ENCODE measurements at regions not wholly inside any gene's neighbourhood (a gene's known extent, or its start where the extent isn't known, plus 50 kb on each side); places are given as distances from the start of the nearest gene placed in this dataset.
A peak's percentile ranks its signal among the peaks of the same experiment; 100 is the strongest.

DNA sequence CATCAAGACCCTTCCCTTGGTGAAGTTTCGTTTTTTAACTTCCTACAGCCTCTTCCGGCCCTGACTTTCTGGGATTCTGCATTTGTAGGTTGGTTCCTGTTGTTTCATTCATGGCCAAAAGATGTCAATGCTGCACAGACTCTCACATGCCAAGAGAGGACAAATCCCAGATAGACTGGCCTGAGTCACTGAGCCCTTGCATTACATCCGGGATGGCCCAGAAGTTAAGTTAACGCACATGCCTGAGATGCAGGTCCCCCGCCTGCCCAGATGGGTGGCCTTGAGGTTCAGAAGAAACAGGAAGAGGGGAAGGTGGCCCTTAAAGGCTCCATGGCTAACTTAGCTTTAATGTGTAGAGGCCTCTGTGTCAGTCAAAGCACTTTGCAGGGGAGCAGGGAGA lies 51.6 kb upstream of the SRGAP3 start:
- Histone ChIP-seq H3K4me3 (ENCODE audit: low read depth in 1 of 2, low read length in 2 of 2) (no peak overlapping the region), H3K4me1 (ENCODE audit: control insufficient read depth in 2 of 2, insufficient read depth in 2 of 2, low read length in 1 of 2) (peaks cover 3 to 4% of the 10 kb centered on the region in 2 donors)

DNA sequence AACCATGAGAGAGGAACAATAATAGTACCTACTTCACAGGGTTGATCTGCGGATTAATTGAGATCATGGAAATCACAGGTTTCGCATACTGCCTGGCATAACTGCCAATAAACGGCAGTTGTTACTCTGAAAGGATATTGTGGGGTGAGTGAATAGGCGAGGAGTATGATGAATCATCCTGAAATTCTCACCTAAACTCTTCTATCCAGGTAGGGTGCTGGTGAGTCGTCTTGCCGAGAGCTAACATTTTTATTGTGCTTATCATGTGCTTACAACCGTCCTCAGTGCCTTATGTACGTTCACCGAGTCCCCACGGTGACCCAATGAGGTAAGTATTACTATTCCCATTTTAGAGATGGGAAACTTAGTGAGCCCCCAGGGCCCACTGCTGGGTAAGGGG lies 52.4 kb upstream of the SRGAP3 start:
- Histone ChIP-seq H3K9me3 (ENCODE audit: control insufficient read depth in 2 of 2, insufficient read depth in 1 of 2, low read depth in 1 of 2, low read length in 1 of 2) (no peaks in the 10 kb centered on the region), H3K27ac (ENCODE audit: low read depth in 2 of 2, low read length in 1 of 2) (peak overlapping the region in 1 of 2 donors; percentile 66), H3K27me3 (ENCODE audit: control insufficient read depth in 1 of 2, insufficient read depth in 2 of 2, low read length in 2 of 2) (no peaks in the 10 kb centered on the region), H3K4me1 (ENCODE audit: control insufficient read depth in 2 of 2, insufficient read depth in 2 of 2, low read length in 1 of 2) (peaks cover 3 to 4% of the 10 kb centered on the region in 2 donors), H3K36me3 (ENCODE audit: control insufficient read depth in 2 of 2, insufficient read depth in 2 of 2, low read length in 1 of 2) (no peaks in the 10 kb centered on the region), H3K4me3 (ENCODE audit: low read depth in 1 of 2, low read length in 2 of 2) (peak overlapping the region in 1 of 2 donors; percentile 21)
- 44 to 51% methylated on average over 10 of the region's 10 CpGs for WGBS, 2 donors

More for the DNA sequence above, 51.6 kb upstream of the SRGAP3 start:
- H3K9me3 ChIP-seq (ENCODE audit: control insufficient read depth in 2 of 2, insufficient read depth in 1 of 2, low read depth in 1 of 2, low read length in 1 of 2): no peaks in the 10 kb centered on the region
- no peak overlapping the region for H3K27ac ChIP-seq (ENCODE audit: low read depth in 2 of 2, low read length in 1 of 2)
- WGBS, 2 donors: 79 to 87% methylated on average over 5 of the region's 5 CpGs
- no peaks in the 10 kb centered on the region for H3K36me3 ChIP-seq (ENCODE audit: control insufficient read depth in 2 of 2, insufficient read depth in 2 of 2, low read length in 1 of 2)
- H3K27me3 ChIP-seq (ENCODE audit: control insufficient read depth in 1 of 2, insufficient read depth in 2 of 2, low read length in 2 of 2): no peaks in the 10 kb centered on the region

DNA sequence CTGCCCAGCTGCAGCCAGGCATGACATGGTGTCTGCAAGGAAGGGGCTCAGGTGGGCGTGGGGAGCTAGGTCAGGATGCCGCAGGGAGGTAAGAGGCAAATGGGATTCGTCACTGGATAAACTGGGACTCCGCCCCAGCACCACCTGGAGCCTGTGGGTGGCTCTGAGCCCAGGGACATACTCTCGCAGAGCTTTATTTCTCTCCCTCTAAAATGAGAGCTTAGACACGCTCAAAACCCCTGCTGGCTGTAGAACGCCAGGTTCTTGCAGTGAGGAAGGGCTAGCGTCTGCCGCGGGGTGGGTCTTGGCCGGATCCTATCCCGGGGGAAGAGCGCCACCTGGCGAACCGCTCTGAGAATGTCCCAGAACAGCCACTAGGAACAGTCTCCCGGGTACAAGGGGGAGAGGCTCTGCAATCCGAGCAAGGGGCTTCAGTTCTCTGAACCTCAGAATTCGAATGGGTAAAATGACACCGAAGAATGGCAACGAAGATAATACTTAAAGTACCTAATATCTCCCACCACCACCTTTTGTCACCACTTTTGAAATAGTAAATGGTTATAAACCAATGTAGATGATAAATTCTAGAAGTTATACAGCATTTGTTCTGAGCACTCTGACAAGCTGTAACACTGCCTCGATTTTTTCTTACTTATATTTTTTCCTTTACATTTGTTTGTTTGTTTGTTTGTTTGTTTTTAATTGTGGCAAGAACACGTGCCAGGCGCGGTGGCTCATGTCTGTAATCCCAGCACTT lies 53.2 kb upstream of the SRGAP3 start:
- WGBS, 2 donors: 14 to 15% methylated on average over 24 of the region's 24 CpGs
- peak overlapping the region in 1 of 2 donors; percentile 66 for H3K27ac ChIP-seq (ENCODE audit: low read depth in 2 of 2, low read length in 1 of 2)
- peaks cover 3 to 4% of the 10 kb centered on the region in 2 donors for H3K4me1 ChIP-seq (ENCODE audit: control insufficient read depth in 2 of 2, insufficient read depth in 2 of 2, low read length in 1 of 2)
- H3K9me3 ChIP-seq (ENCODE audit: control insufficient read depth in 2 of 2, insufficient read depth in 1 of 2, low read depth in 1 of 2, low read length in 1 of 2): no peaks in the 10 kb centered on the region
- H3K4me3 ChIP-seq (ENCODE audit: low read depth in 1 of 2, low read length in 2 of 2): peak overlapping the region; percentile 21
- no peaks in the 10 kb centered on the region for H3K36me3 ChIP-seq (ENCODE audit: control insufficient read depth in 2 of 2, insufficient read depth in 2 of 2, low read length in 1 of 2)
- no peaks in the 10 kb centered on the region for H3K27me3 ChIP-seq (ENCODE audit: control insufficient read depth in 1 of 2, insufficient read depth in 2 of 2, low read length in 2 of 2)

DNA sequence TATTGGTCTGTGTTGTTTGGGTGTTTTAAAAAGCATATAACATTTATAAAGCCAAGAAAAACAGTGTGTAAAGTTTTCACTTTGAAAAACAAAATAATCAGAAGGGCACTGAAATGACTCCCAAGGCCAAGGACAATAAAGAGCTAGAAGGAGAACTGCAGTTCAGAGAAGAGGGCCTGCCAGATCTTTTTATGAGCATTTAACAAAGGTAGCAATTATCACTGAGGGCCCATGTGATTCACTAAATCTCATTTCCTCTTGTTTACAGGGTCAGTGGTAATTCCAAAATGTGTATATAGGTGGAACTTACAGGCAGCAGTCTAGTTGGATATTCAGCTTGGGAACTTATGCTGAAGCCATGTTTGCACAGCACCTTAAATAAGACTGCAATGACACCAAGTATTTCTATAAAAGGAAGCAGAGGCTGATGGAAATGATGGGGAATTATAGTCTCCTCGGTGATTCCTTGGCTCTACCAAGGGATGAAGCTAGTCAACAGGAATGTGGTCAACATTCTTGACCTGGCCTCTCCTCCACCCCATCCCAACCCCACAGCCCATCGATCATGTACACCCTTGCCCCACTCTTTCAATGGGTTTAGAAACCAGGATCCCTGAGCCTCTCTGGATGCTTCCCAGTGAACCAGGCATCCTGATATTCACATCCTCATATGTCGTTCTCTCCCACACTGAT lies 54.4 kb upstream of the THUMPD3 start:
- H3K27ac ChIP-seq (ENCODE audit: low read depth in 2 of 2, low read length in 1 of 2): no peak overlapping the region
- H3K36me3 ChIP-seq (ENCODE audit: control insufficient read depth in 2 of 2, insufficient read depth in 2 of 2, low read length in 1 of 2): no peaks in the 10 kb centered on the region
- no peaks in the 10 kb centered on the region for H3K27me3 ChIP-seq (ENCODE audit: control insufficient read depth in 1 of 2, insufficient read depth in 2 of 2, low read length in 2 of 2)
- 76 to 77% methylated on average over 3 of the region's 3 CpGs for WGBS, 2 donors
- no peak overlapping the region for H3K4me3 ChIP-seq (ENCODE audit: low read depth in 1 of 2, low read length in 2 of 2)
- no peaks in the 10 kb centered on the region for H3K9me3 ChIP-seq (ENCODE audit: control insufficient read depth in 2 of 2, insufficient read depth in 1 of 2, low read depth in 1 of 2, low read length in 1 of 2)
- H3K4me1 ChIP-seq (ENCODE audit: control insufficient read depth in 2 of 2, insufficient read depth in 2 of 2, low read length in 1 of 2): no peaks in the 10 kb centered on the region

DNA sequence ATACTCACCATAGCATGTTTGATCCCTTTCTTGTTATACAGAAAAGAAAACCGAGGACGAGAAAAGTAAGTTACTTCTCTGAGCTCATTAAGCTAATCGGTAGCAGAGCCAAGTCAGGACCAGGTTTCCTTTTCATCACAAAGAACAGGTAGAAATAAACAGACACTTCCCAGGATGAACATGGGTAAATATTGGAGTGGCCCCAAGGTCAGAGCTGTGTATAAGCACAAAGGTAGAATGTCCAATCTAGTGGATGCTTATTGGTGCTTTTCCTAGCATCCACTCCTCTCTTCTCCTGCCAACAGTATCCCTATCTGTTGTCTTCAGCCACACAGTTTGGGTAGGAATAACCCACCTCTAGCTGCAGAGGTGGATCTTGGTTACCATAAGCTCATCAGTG lies 52.8 kb upstream of the THUMPD3 start:
- H3K36me3 ChIP-seq (ENCODE audit: control insufficient read depth in 2 of 2, insufficient read depth in 2 of 2, low read length in 1 of 2): no peaks in the 10 kb centered on the region
- no peaks in the 10 kb centered on the region for H3K9me3 ChIP-seq (ENCODE audit: control insufficient read depth in 2 of 2, insufficient read depth in 1 of 2, low read depth in 1 of 2, low read length in 1 of 2)
- peaks cover 0 to 6% of the 10 kb centered on the region in 2 donors for H3K4me1 ChIP-seq (ENCODE audit: control insufficient read depth in 2 of 2, insufficient read depth in 2 of 2, low read length in 1 of 2)
- H3K27ac ChIP-seq (ENCODE audit: low read depth in 2 of 2, low read length in 1 of 2): no peak overlapping the region
- H3K4me3 ChIP-seq (ENCODE audit: low read depth in 1 of 2, low read length in 2 of 2): no peak overlapping the region
- WGBS, 2 donors: 87 to 91% methylated on average over 3 of the region's 3 CpGs
- no peaks in the 10 kb centered on the region for H3K27me3 ChIP-seq (ENCODE audit: control insufficient read depth in 1 of 2, insufficient read depth in 2 of 2, low read length in 2 of 2)

DNA sequence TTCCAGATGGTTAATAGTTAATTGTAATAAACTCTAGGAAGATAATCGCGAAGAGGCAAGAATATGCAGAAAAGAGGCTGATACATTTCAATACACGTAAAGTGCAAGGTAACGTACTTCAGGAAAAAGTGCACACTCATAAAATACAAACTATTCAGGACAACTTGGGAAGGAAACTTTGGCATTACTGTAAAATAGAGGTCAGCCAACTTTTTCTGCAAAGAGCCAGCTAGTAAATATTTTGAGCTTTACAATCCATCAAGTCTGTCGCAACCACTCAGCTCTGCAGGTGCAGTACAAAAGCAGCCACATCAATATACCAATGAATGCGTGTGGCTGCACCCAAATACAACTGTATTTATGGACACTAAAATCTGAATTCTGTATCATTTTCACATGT lies 51.6 kb upstream of the THUMPD3 start:
- WGBS, 2 donors: 65 to 72% methylated on average over 6 of the region's 6 CpGs
- H3K4me1 ChIP-seq (ENCODE audit: control insufficient read depth in 2 of 2, insufficient read depth in 2 of 2, low read length in 1 of 2): peaks cover 0 to 8% of the 10 kb centered on the region in 2 donors
- no peak overlapping the region for H3K27ac ChIP-seq (ENCODE audit: low read depth in 2 of 2, low read length in 1 of 2)

More for the DNA sequence above, 51.6 kb upstream of the THUMPD3 start:
- H3K27me3 ChIP-seq (ENCODE audit: control insufficient read depth in 1 of 2, insufficient read depth in 2 of 2, low read length in 2 of 2): no peaks in the 10 kb centered on the region
- H3K4me3 ChIP-seq (ENCODE audit: low read depth in 1 of 2, low read length in 2 of 2): no peak overlapping the region
- H3K9me3 ChIP-seq (ENCODE audit: control insufficient read depth in 2 of 2, insufficient read depth in 1 of 2, low read depth in 1 of 2, low read length in 1 of 2): no peaks in the 10 kb centered on the region
- no peaks in the 10 kb centered on the region for H3K36me3 ChIP-seq (ENCODE audit: control insufficient read depth in 2 of 2, insufficient read depth in 2 of 2, low read length in 1 of 2)
